ENCODE measurements at regions not wholly inside any gene's neighbourhood (a gene's known extent, or its start where the extent isn't known, plus 50 kb on each side); places are given as distances from the start of the nearest gene placed in this dataset.

GRCh38 chr1:201775380-201775779, 53.6 kb upstream of the IPO9 start:
- H3K23me2 ChIP-seq (ENCODE audit: low read depth, low read length), result no peaks in the 10 kb centered on the region; the same call in 1 of the 2 replicates
- H3K18ac ChIP-seq (ENCODE audit: extremely low read depth, low read length), result no peak overlapping the region
- H2AFZ ChIP-seq (ENCODE audit: low read length), result no peak overlapping the region
- no peak for DNase-seq (ENCODE audit: low read depth in 1 of 2, low spot score in 2 of 2)
- H3K9ac ChIP-seq (replicated peaks in 1 of 4; ENCODE audit: extremely low read depth in 1 of 4, low read depth in 3 of 4, low read length in 3 of 4), result no peak overlapping the region
- no peak overlapping the region for H2BK20ac ChIP-seq (ENCODE audit: low read length)
- POLR2A ChIA-PET (ENCODE audit: partially characterized antibody), result interaction anchor here (1.7 kb wide), 1 partner anchor 57 kb away, joined by 4 read pairs; no protein-coding TSS in a partner anchor
- no peak overlapping the region for H3K4me3 ChIP-seq (ENCODE audit: extremely low read depth in 1 of 4, insufficient read depth in 2 of 4, low read depth in 3 of 4, low read length in 4 of 4)
- H3K4ac ChIP-seq (replicated peaks; ENCODE audit: insufficient read length, low read depth, low read length), result no peak overlapping the region
- H3K27me3 ChIP-seq (replicated peaks in 1 of 4; ENCODE audit: control insufficient read depth in 3 of 4, extremely low read depth in 1 of 4, insufficient read depth in 3 of 4, low read length in 3 of 4), result no peaks in the 10 kb centered on the region
- H2BK15ac ChIP-seq (ENCODE audit: low read length), result no peak overlapping the region
- CTCF ChIA-PET (ENCODE audit: partially characterized antibody), result interaction anchor here (0.6 to 6.2 kb wide), 15 partner anchors 10 to 244 kb away, joined by 3 to 44 read pairs (median 5); no protein-coding TSS in a partner anchor
- H3K36me3 ChIP-seq (ENCODE audit: control insufficient read depth in 2 of 4, insufficient read depth in 4 of 4, low read length in 3 of 4), result peaks cover 0 to 2% (median 2%) of the 10 kb centered on the region in 4 experiments; a peak in 3 of 8 replicates
- no peak overlapping the region for H3K27ac ChIP-seq (ENCODE audit: low read depth, low read length)
- no peak overlapping the region for H4K5ac ChIP-seq (ENCODE audit: insufficient read length, low read depth, low read length)
- H3K56ac ChIP-seq (replicated peaks; ENCODE audit: insufficient read length, low read depth, low read length), result no peak overlapping the region
- peaks cover 8 to 10% of the 10 kb centered on the region in 2 experiments for H3K9me3 ChIP-seq (ENCODE audit: insufficient read depth in 2 of 2, low read depth in 1 of 2, low read length in 1 of 2)
- H4K91ac ChIP-seq (replicated peaks; ENCODE audit: insufficient read length, low read length), result no peak overlapping the region
- no peaks in the 10 kb centered on the region for H3K4me1 ChIP-seq (replicated peaks in 1 of 4; ENCODE audit: control insufficient read depth in 3 of 4, insufficient read depth in 4 of 4, low read length in 3 of 4)
- H2BK5ac ChIP-seq (ENCODE audit: low read depth, low read length), result no peak overlapping the region
- H3K79me1 ChIP-seq (ENCODE audit: low read depth, low read length), result no peaks in the 10 kb centered on the region
- H2BK12ac ChIP-seq (ENCODE audit: low read depth, low read length), result no peak overlapping the region
- FAIRE-seq, result no peak
- 97% methylated on average over 3 of the region's 3 CpGs; no CpG with 5 or more reads in 1 of the 2 experiments for WGBS, 2 experiments (ENCODE audit: extremely low coverage in 1 of 2, insufficient coverage in 1 of 2, insufficient read length in 1 of 2, insufficient replicate concordance in 2 of 2, low coverage in 1 of 2, low lambda C conversion rate in 2 of 2, missing lambda C conversion rate in 1 of 2)
- H2AK5ac ChIP-seq (ENCODE audit: low read depth, low read length), result no peak overlapping the region
- H3K14ac ChIP-seq (ENCODE audit: insufficient read length), result no peak overlapping the region
- H4K8ac ChIP-seq (ENCODE audit: extremely low read depth, insufficient read depth, low read length), result no peak overlapping the region
- no peak overlapping the region for H3K4me2 ChIP-seq (ENCODE audit: insufficient read depth in 1 of 2, low read depth in 2 of 2, low read length in 2 of 2)
- no peaks in the 10 kb centered on the region for H4K20me1 ChIP-seq (replicated peaks in 1 of 2; ENCODE audit: control insufficient read depth in 1 of 2, insufficient read depth in 2 of 2, low read length in 2 of 2)
- no peak overlapping the region for H3K23ac ChIP-seq (ENCODE audit: insufficient read length)
- no peak overlapping the region for H2BK120ac ChIP-seq (replicated peaks; ENCODE audit: low read depth, low read length)
- no peaks in the 10 kb centered on the region for H3K79me2 ChIP-seq (ENCODE audit: control insufficient read depth in 1 of 2, insufficient read depth in 2 of 2, low read length in 2 of 2)
- TF ChIP-seq CBX8 (IDR thresholded peaks at IDR 0.05; ENCODE audit: borderline replicate concordance, low read depth, low read length), result no peak
- no peak for TF ChIP-seq SIN3A (conservative IDR thresholded peaks at IDR 0.05 in 1 of 2, IDR thresholded peaks at IDR 0.05 in 1 of 2; ENCODE audit: low read depth in 1 of 2, low read length in 2 of 2)
- no peak for TF ChIP-seq SIRT6 (IDR thresholded peaks at IDR 0.05; ENCODE audit: low read length)
- TF ChIP-seq SIX5 (IDR thresholded peaks at IDR 0.05; ENCODE audit: low read depth, low read length), result no peak
- no peak for TF ChIP-seq TBP (IDR thresholded peaks at IDR 0.05; ENCODE audit: low read depth, low read length)
- TF ChIP-seq KDM1A (IDR thresholded peaks at IDR 0.05; ENCODE audit: borderline replicate concordance, low read length), result no peak
- no peak for TF ChIP-seq CREB1 (IDR thresholded peaks at IDR 0.05)
- TF ChIP-seq TAF1 (IDR thresholded peaks at IDR 0.05; ENCODE audit: low read depth, low read length), result no peak
- no peak for TF ChIP-seq SP4 (IDR thresholded peaks at IDR 0.05; ENCODE audit: low read length)
- no peak for TF ChIP-seq CEBPB (IDR thresholded peaks at IDR 0.05; ENCODE audit: low read depth, low read length)
- TF ChIP-seq, protein P1, sequence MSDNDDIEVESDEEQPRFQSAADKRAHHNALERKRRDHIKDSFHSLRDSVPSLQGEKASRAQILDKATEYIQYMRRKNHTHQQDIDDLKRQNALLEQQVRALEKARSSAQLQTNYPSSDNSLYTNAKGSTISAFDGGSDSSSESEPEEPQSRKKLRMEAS (IDR thresholded peaks at IDR 0.05), result no peak
- no peak for TF ChIP-seq SP2 (IDR thresholded peaks at IDR 0.05; ENCODE audit: low read length)
- no peak for TF ChIP-seq NANOG (IDR thresholded peaks at IDR 0.05; ENCODE audit: insufficient read depth, low read depth, low read length, poor library complexity, severe bottlenecking)
- TF ChIP-seq, protein P2, sequence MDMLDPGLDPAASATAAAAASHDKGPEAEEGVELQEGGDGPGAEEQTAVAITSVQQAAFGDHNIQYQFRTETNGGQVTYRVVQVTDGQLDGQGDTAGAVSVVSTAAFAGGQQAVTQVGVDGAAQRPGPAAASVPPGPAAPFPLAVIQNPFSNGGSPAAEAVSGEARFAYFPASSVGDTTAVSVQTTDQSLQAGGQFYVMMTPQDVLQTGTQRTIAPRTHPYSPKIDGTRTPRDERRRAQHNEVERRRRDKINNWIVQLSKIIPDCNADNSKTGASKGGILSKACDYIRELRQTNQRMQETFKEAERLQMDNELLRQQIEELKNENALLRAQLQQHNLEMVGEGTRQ (IDR thresholded peaks at IDR 0.05; ENCODE audit: low read length), result no peak
- no peak for TF ChIP-seq ASH2L (IDR thresholded peaks at IDR 0.05; ENCODE audit: low read length)

Measured in H1 (cell line).